GM21423 (cell line): ENCODE measurements at regions not wholly inside any gene's neighbourhood (a gene's known extent, or its start where the extent isn't known, plus 50 kb on each side); places are given as distances from the start of the nearest gene placed in this dataset.

ENCODE experiments used
- ATAC-seq: cut with Tn5 transposase; IDR thresholded peaks from one replicate; pipeline ENCODE4 v1.9.1; 2021; ENCODE audit warnings: mild to moderate bottlenecking, moderate library complexity; ENCODE audit not compliant: unreplicated experiment

DNA sequence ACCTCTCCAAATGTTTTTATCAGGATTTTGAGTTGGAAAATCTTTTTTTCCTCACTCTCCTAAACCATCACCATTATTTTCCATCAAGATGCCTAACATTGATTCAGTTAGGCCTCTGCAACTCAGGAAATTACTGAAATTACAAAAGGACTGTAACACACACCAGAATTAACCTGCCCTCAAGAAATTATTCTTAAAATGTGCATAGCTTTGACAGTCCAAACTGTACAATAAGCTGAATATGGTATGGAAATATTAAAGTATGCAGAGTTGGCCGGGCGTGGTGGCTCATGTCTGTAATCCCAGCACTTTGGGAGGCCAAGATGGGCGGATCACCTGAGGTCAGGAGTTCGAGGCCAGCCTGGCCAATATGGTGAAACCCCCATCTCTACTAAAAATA lies 50.2 kb upstream of the PHLPP1 start:
- ATAC-seq: no peak
